NCI-H187 (cell line): ENCODE measurements at regions not wholly inside any gene's neighbourhood (a gene's known extent, or its start where the extent isn't known, plus 50 kb on each side); places are given as distances from the start of the nearest gene placed in this dataset.

ENCODE experiments used
- DNase-seq, 2 experiments: peaks; one replicate each; lab custom pipeline; 2025; lab: John Stamatoyannopoulos, UW

GRCh38 chr17:79680318-79680695, 50.4 kb upstream of the ENPP7 start:
- no peak for DNase-seq

- no peak for DNase-seq
These were observed 51.0 kb upstream of the ENPP7 start for GRCh38 chr17:79679631-79680317.

GRCh38 chr17:79678736-79679255, 51.9 kb upstream of the ENPP7 start:
- no peak for DNase-seq

- DNase-seq: no peak
These were observed 52.5 kb upstream of the ENPP7 start for GRCh38 chr17:79678091-79678735.

GRCh38 chr17:79677646-79678045, 53.1 kb upstream of the ENPP7 start:
- DNase-seq: no peak

- DNase-seq: no peak
These were observed 53.9 kb upstream of the ENPP7 start for GRCh38 chr17:79676796-79677195.

- DNase-seq: no peak
These were observed 55.4 kb upstream of the ENPP7 start for GRCh38 chr17:79675413-79675725.

GRCh38 chr17:79674506-79675412, 56.0 kb upstream of the ENPP7 start:
- no peak for DNase-seq

- no peak for DNase-seq
These were observed 57.2 kb upstream of the ENPP7 start for GRCh38 chr17:79673517-79673916.

GRCh38 chr17:79672496-79672895, 58.2 kb upstream of the ENPP7 start:
- no peak for DNase-seq

GRCh38 chr17:79671085-79671694, 59.6 kb upstream of the ENPP7 start:
- DNase-seq: no peak

GRCh38 chr17:79670537-79671084, 59.8 kb upstream of the RBFOX3 start:
- peak; percentile 60 to 65 for DNase-seq

- no peak for DNase-seq
These were observed 59.0 kb upstream of the RBFOX3 start for GRCh38 chr17:79669861-79670260.

GRCh38 chr17:79668344-79669250, 57.7 kb upstream of the RBFOX3 start:
- DNase-seq: no peak

- DNase-seq: no peak
These were observed 56.9 kb upstream of the RBFOX3 start for GRCh38 chr17:79667746-79668145.

- DNase-seq: no peak
These were observed 56.4 kb upstream of the RBFOX3 start for GRCh38 chr17:79667121-79667715.

- DNase-seq: no peak
These were observed 55.3 kb upstream of the RBFOX3 start for GRCh38 chr17:79666111-79666510.

GRCh38 chr17:79664930-79665737, 54.3 kb upstream of the RBFOX3 start:
- peak; percentile 27 to 56 for DNase-seq

- DNase-seq: no peak
These were observed 50.6 kb upstream of the RBFOX3 start for GRCh38 chr17:79661292-79662041.
